SK-N-SH (cell line): ENCODE measurements at regions not wholly inside any gene's neighbourhood (a gene's known extent, or its start where the extent isn't known, plus 50 kb on each side); places are given as distances from the start of the nearest gene placed in this dataset.

Source experiments
- CTCF ChIA-PET: fragments of 300-600, 350-600 bp; formaldehyde crosslinking; extraction: SDS; loops from one replicate; lab custom pipeline; 2021; lab: Yijun Ruan, JAX
- POLR2A ChIA-PET: fragments of 350-600 bp; sonication (Branson Sonifier 250); formaldehyde crosslinking; extraction: SDS; loops from one replicate; lab custom pipeline; 2020; ENCODE audit warnings: antibody characterized with exemption, inconsistent platforms; lab: Yijun Ruan, JAX
- DNase-seq: peaks from one replicate; pipeline ENCODE4 v3.0.0; 2012
- H2AFZ ChIP-seq: fragments of 200-600 bp; sonication (generic); 2 replicates; pipeline ENCODE4 v1.8.1; 2016; ENCODE audit warnings: antibody characterized with exemption, mild to moderate bottlenecking, low read depth
- H3F3A ChIP-seq: fragments of 200-600 bp; sonication (generic); replicated peaks from 2 replicates; pipeline ENCODE3; 2016; ENCODE audit warnings: antibody characterized with exemption, mild to moderate bottlenecking; ENCODE audit not compliant: insufficient read depth
- H3K27ac ChIP-seq, 2 experiments: fragments of 200-500 bp in 1 of 2; fragments of 200-600 bp in 1 of 2; sonication (Bioruptor generic) in 1 of 2; sonication (generic), shearing (Covaris generic) in 1 of 2; 2 replicates each; pipeline versions ENCODE4 v1.5.1 to v1.6.1; 2014 to 2016; ENCODE audit warnings: low read depth in 2 of 2, inconsistent platforms in 1 of 2, low read length in 1 of 2, mild to moderate bottlenecking in 1 of 2, mixed read lengths in 1 of 2
- H3K27me3 ChIP-seq: fragments of 200-600 bp; sonication (generic), shearing (Covaris generic); 2 replicates; pipeline ENCODE4 v1.6.1; 2016; ENCODE audit warnings: mixed run types; ENCODE audit not compliant: insufficient read depth
- H3K36me3 ChIP-seq, 2 experiments: fragments of 200-500 bp in 1 of 2; fragments of 200-600 bp in 1 of 2; sonication (Bioruptor generic) in 1 of 2; sonication (generic) in 1 of 2; replicated peaks in 1 of 2; 2 replicates each; pipeline versions ENCODE3 to v1.5.1; 2014 to 2016; ENCODE audit warnings: low read length in 1 of 2, mild to moderate bottlenecking in 1 of 2; ENCODE audit not compliant: insufficient read depth in 2 of 2, control insufficient read depth in 1 of 2
- H3K4me1 ChIP-seq, 2 experiments: fragments of 200-500 bp in 1 of 2; fragments of 200-600 bp in 1 of 2; sonication (Bioruptor generic) in 1 of 2; sonication (generic), shearing (Covaris generic) in 1 of 2; 2 replicates each; pipeline versions ENCODE4 v1.5.1 to v1.6.1; 2014 to 2016; ENCODE audit warnings: low read depth in 1 of 2, low read length in 1 of 2, mixed run types in 1 of 2; ENCODE audit not compliant: insufficient read depth in 2 of 2, control insufficient read depth in 1 of 2
- H3K4me2 ChIP-seq: fragments of 200-600 bp; sonication (generic), shearing (Covaris generic); 2 replicates; pipeline ENCODE4 v1.6.1; 2017; ENCODE audit warnings: mixed run types
- H3K4me3 ChIP-seq, 2 experiments: fragments of 200-500 bp in 1 of 2; fragments of 200-600 bp in 1 of 2; sonication (Bioruptor generic) in 1 of 2; sonication (generic), shearing (Covaris generic) in 1 of 2; 2 replicates each; pipeline versions ENCODE4 v1.5.1 to v1.8.1; 2014 to 2016; ENCODE audit warnings: low read depth in 2 of 2, inconsistent platforms in 1 of 2, low read length in 1 of 2, mild to moderate bottlenecking in 1 of 2, mixed read lengths in 1 of 2, moderate library complexity in 1 of 2
- H3K79me2 ChIP-seq: fragments of 200-600 bp; sonication (generic); 2 replicates; pipeline ENCODE4 v1.8.1; 2017; ENCODE audit warnings: mild to moderate bottlenecking; ENCODE audit not compliant: insufficient read depth
- H3K9ac ChIP-seq: fragments of 200-600 bp; sonication (generic); 2 replicates; pipeline ENCODE4 v1.6.1; 2017; ENCODE audit warnings: mixed run types
- H3K9me2 ChIP-seq: fragments of 200-600 bp; sonication (generic); 2 replicates; pipeline ENCODE4 v1.6.1; 2017; ENCODE audit warnings: mixed run types
- H3K9me3 ChIP-seq: fragments of 200-600 bp; sonication (generic); 2 replicates; pipeline ENCODE4 v1.6.1; 2017; ENCODE audit warnings: mixed run types, mild to moderate bottlenecking, moderate library complexity
- H4K20me1 ChIP-seq: fragments of 200-600 bp; sonication (generic); 2 replicates; pipeline ENCODE4 v1.6.1; 2017; ENCODE audit warnings: mild to moderate bottlenecking, mixed run types; ENCODE audit not compliant: insufficient read depth
- EP300 ChIP-seq, 2 experiments: IDR thresholded peaks; 2 replicates each; pipeline versions ENCODE4 v1.4.0 to v1.6.1; 2012; ENCODE audit warnings: borderline replicate concordance in 1 of 2, low read depth in 1 of 2, low read length in 1 of 2
- FOSL2 ChIP-seq: IDR thresholded peaks from 2 replicates; pipeline ENCODE4 v1.4.0; 2012; ENCODE audit warnings: low read depth, mild to moderate bottlenecking, moderate library complexity, borderline replicate concordance
- FOXM1 ChIP-seq: IDR thresholded peaks from 2 replicates; pipeline ENCODE4 v1.4.0; 2012; ENCODE audit warnings: low read depth, mild to moderate bottlenecking
- GABPA ChIP-seq: IDR thresholded peaks from 2 replicates; pipeline ENCODE4 v1.4.0; 2012; ENCODE audit warnings: low read depth, mild to moderate bottlenecking
- GATA2 ChIP-seq: sonication (generic); formaldehyde crosslinking; IDR thresholded peaks from 2 replicates; pipeline ENCODE4 v1.5.0; 2020; ENCODE audit warnings: mild to moderate bottlenecking, missing genetic modification reagents
- MXI1 ChIP-seq: IDR thresholded peaks from 2 replicates; pipeline ENCODE4 v1.6.1; 2012; ENCODE audit warnings: mild to moderate bottlenecking, low read depth, low read length, improper control_type of control experiment
- NFIC ChIP-seq: IDR thresholded peaks from 2 replicates; pipeline ENCODE4 v1.4.0; 2012; ENCODE audit warnings: borderline replicate concordance
- NRF1 ChIP-seq: IDR thresholded peaks from 2 replicates; pipeline ENCODE4 v1.6.1; 2012; ENCODE audit warnings: low read depth, mild to moderate bottlenecking, low read length
- POLR2AphosphoS5 ChIP-seq: IDR thresholded peaks from 2 replicates; pipeline ENCODE4 v1.6.1; 2012; ENCODE audit warnings: low read depth, low read length
- SIN3A ChIP-seq: IDR thresholded peaks from 2 replicates; pipeline ENCODE4 v1.6.1; 2012; ENCODE audit warnings: low read depth, mild to moderate bottlenecking, low read length, moderate library complexity, borderline replicate concordance
- SMC3 ChIP-seq: IDR thresholded peaks from 2 replicates; pipeline ENCODE4 v1.6.1; 2012; ENCODE audit warnings: low read depth, low read length, improper control_type of control experiment
- TAF1 ChIP-seq: IDR thresholded peaks from 2 replicates; pipeline ENCODE4 v1.6.1; 2012; ENCODE audit warnings: low read depth, mild to moderate bottlenecking, low read length, moderate library complexity, borderline replicate concordance
- TCF12 ChIP-seq: IDR thresholded peaks from 2 replicates; pipeline ENCODE4 v1.4.0; 2012
- TEAD4 ChIP-seq: IDR thresholded peaks from 2 replicates; pipeline ENCODE4 v1.4.0; 2012; ENCODE audit warnings: mild to moderate bottlenecking, borderline replicate concordance; ENCODE audit not compliant: insufficient read depth
- YY1 ChIP-seq: IDR thresholded peaks from 2 replicates; pipeline ENCODE4 v1.4.0; 2012; ENCODE audit warnings: low read depth, mild to moderate bottlenecking
- WGBS: methylation state at CpG from one replicate; pipeline ENCODE4 v1.1.6; 2017; ENCODE audit warnings: low lambda C conversion rate; 5-methylcytosine and 5-hydroxymethylcytosine counted together
- TF ChIP-seq, protein P1 (sequence below): fragments of 200-600 bp; sonication (generic); IDR thresholded peaks from 2 replicates; pipeline ENCODE4 v1.6.1; 2017; ENCODE audit warnings: antibody characterized with exemption, mild to moderate bottlenecking, moderate library complexity
- TF ChIP-seq, protein P2 (sequence below): IDR thresholded peaks from 2 replicates; pipeline ENCODE4 v1.4.0; 2012; ENCODE audit warnings: low read depth

DNA sequence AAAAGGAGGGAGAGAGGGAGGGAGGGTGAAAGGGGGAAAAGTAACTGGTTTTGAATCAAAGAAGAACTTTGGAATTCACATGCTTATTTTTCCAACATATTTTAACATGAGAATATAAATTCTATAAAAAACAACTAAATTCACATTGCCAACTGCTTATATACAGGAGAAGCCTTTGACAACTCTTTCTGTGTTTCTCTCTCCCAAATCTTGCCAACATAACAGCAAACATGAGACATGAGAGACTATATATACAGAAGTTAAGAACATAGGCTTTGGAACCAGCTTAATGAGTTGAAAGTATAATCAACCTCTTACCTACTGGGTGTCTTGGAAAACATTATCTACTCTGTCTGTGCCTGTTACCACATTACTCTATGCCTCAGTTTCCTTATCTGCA is 493.3 kb downstream of the RFC3 start:
- H2AFZ ChIP-seq: no peak overlapping the region
- no peaks in the 10 kb centered on the region for H3K9me3 ChIP-seq
- no peak overlapping the region for H3K9ac ChIP-seq
- TF ChIP-seq, protein P1, sequence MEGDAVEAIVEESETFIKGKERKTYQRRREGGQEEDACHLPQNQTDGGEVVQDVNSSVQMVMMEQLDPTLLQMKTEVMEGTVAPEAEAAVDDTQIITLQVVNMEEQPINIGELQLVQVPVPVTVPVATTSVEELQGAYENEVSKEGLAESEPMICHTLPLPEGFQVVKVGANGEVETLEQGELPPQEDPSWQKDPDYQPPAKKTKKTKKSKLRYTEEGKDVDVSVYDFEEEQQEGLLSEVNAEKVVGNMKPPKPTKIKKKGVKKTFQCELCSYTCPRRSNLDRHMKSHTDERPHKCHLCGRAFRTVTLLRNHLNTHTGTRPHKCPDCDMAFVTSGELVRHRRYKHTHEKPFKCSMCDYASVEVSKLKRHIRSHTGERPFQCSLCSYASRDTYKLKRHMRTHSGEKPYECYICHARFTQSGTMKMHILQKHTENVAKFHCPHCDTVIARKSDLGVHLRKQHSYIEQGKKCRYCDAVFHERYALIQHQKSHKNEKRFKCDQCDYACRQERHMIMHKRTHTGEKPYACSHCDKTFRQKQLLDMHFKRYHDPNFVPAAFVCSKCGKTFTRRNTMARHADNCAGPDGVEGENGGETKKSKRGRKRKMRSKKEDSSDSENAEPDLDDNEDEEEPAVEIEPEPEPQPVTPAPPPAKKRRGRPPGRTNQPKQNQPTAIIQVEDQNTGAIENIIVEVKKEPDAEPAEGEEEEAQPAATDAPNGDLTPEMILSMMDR: no peak
- TF ChIP-seq TCF12 (no peak), POLR2AphosphoS5 (no peak)
- TF ChIP-seq, all 33 proteins: peak for 0
- H4K20me1 ChIP-seq: no peaks in the 10 kb centered on the region
- no peak overlapping the region for H3K4me3 ChIP-seq
- no peaks in the 10 kb centered on the region for H3K27me3 ChIP-seq
- H3K27ac ChIP-seq: no peak overlapping the region
- no peaks in the 10 kb centered on the region for H3K79me2 ChIP-seq
- CTCF ChIA-PET: no interaction called here
- peaks cover 0 to 5% of the 10 kb centered on the region in 2 experiments; a peak in 2 of 4 replicates for H3K4me1 ChIP-seq
- no peaks in the 10 kb centered on the region for H3K36me3 ChIP-seq
- POLR2A ChIA-PET: no interaction called here
- no peak for DNase-seq
- no peak overlapping the region for H3K4me2 ChIP-seq
- H3K9me2 ChIP-seq: no peaks in the 10 kb centered on the region
- H3F3A ChIP-seq: no peaks in the 10 kb centered on the region

DNA sequence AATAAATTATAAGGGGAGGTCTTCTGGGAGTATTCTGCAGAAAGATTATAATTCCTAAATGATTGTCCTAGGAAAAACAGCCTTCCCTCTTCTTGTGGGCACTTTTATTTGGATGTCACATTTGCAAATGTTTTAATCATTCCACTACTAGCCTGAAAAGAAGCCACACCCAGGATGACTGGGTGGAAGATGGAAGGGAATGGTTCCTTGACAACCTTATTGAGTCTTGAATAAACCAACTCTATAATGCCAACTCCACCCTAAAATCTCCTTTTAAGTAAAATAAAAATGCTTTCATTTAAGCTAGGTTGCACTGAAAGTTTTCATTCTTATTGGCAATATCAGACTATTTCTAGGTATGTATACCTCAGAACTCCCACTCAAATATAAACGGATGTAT is 494.6 kb downstream of the RFC3 start:
- H3K4me3 ChIP-seq: no peak overlapping the region
- TF ChIP-seq, protein P1: no peak
- no peak for TF ChIP-seq NRF1
- TF ChIP-seq, all 33 proteins: peak for 0
- Histone ChIP-seq H3K27ac (no peak overlapping the region), H3K9me2 (no peaks in the 10 kb centered on the region), H3K9ac (no peak overlapping the region), H2AFZ (no peak overlapping the region), H3K79me2 (no peaks in the 10 kb centered on the region), H4K20me1 (no peaks in the 10 kb centered on the region), H3K36me3 (no peaks in the 10 kb centered on the region), H3F3A (no peaks in the 10 kb centered on the region), H3K27me3 (no peaks in the 10 kb centered on the region), H3K9me3 (no peaks in the 10 kb centered on the region), H3K4me1 (peaks cover 0 to 5% of the 10 kb centered on the region in 2 experiments; a peak in 2 of 4 replicates), H3K4me2 (no peak overlapping the region)
- DNase-seq: no peak
- ChIA-PET CTCF (no interaction called here), POLR2A (no interaction called here)
- WGBS: 97% methylated on average over 1 of the region's 1 CpG

DNA sequence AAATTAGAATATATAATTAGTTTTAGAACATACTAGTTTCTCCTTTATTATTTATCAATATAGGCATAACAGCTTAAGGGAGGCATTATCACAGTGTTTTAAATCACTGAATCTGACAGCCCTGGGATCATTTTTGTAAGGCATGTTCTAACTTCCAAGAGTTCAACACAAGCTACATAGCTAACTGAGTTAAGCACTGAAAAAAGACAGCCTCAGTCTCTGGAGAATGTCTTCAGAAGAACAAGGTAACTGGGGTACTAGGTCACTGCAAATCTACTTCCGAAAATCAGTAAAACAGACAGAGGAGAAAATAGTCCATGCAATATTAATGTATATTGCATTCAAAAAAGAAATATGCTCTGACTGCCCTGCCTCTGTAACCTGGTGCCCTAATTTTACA is 502.1 kb downstream of the RFC3 start:
- H3K9me2 ChIP-seq: no peaks in the 10 kb centered on the region
- no peaks in the 10 kb centered on the region for H3K79me2 ChIP-seq
- POLR2A ChIA-PET: no interaction called here
- TF ChIP-seq SMC3 (no peak), EP300 (IDR thresholded peaks at IDR 0.05; ENCODE audit: borderline replicate concordance in 1 of 2, low read depth in 1 of 2, low read length in 1 of 2) (no peak), FOSL2 (no peak), GATA2 (CRISPR knock-in tag) (no peak), FOXM1 (no peak), MXI1 (no peak), NFIC (no peak), TEAD4 (no peak), YY1 (no peak), SIN3A (no peak), TAF1 (no peak), GABPA (no peak)
- TF ChIP-seq, protein P2, sequence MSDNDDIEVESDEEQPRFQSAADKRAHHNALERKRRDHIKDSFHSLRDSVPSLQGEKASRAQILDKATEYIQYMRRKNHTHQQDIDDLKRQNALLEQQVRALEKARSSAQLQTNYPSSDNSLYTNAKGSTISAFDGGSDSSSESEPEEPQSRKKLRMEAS: no peak
- CTCF ChIA-PET: no interaction called here
- H3K4me2 ChIP-seq: no peak overlapping the region
- H3K9me3 ChIP-seq: no peaks in the 10 kb centered on the region
- H3K27ac ChIP-seq: no peak overlapping the region
- H4K20me1 ChIP-seq: no peaks in the 10 kb centered on the region
- no peak overlapping the region for H2AFZ ChIP-seq
- no peaks in the 10 kb centered on the region for H3K4me1 ChIP-seq
- 92% methylated on average over 1 of the region's 1 CpG for WGBS
- no peak overlapping the region for H3K9ac ChIP-seq
- no peaks in the 10 kb centered on the region for H3K36me3 ChIP-seq
- no peaks in the 10 kb centered on the region for H3F3A ChIP-seq
- DNase-seq: no peak
- no peaks in the 10 kb centered on the region for H3K27me3 ChIP-seq
- no peak overlapping the region for H3K4me3 ChIP-seq
